T47D (cell line): ENCODE measurements at regions not wholly inside any gene's neighbourhood (a gene's known extent, or its start where the extent isn't known, plus 50 kb on each side); places are given as distances from the start of the nearest gene placed in this dataset.
A peak's percentile ranks its signal among the peaks of the same experiment; 100 is the strongest.
"Not testable (repeated sequence)": the region's sequence is repeated elsewhere in the genome, so short reads cannot be mapped to it uniquely, and the experiment has no call there.

ENCODE experiments used
- DNase-seq, 2 experiments: peaks; one replicate each; pipeline versions ENCODE4 v3.0.0 to v3.0.0-alpha.2; 2011 to 2012; ENCODE audit warnings: low read depth in 1 of 2, low spot score in 1 of 2
- JUND ChIP-seq: IDR thresholded peaks from 2 replicates; pipeline ENCODE4 v1.6.1; 2012; ENCODE audit warnings: low read depth
- in situ Hi-C: cut with HindIII; loops from 2 replicates; pipeline ENCODE4 v1.10.0; 2016; ENCODE audit warnings: low sequenced_read_pairs, low pct_unique_long_range_greater_than_20kb

DNA sequence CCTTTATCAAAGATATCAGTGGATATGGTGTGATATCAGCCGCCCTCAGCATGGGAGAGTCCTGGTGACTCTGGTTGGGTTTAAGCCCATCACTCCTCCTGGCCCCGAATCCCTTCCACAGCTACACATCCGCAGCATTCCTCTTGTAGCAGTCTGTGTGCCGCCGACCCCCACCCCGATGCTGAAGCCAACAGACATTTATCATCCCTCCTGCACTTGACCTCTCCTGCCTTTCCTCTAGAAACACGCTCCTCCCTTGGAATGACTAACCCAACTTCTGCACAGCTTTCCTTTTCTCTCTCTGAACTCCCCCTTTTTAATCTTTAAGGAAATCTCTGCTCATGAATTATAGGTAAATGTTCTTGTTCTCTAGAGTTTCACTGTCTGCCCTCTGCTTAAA lies 250.9 kb upstream of the FOXN3 start:
- no peak for DNase-seq
- in situ Hi-C loops, result no loop called here
- TF ChIP-seq JUND, result no peak

- DNase-seq, result not testable (repeated sequence)
Measured at GRCh38 chr14:89665300-89666081, 248.5 kb upstream of the FOXN3 start.

GRCh38 chr14:89661392-89661791 lies 244.4 kb upstream of the FOXN3 start:
- no peak for DNase-seq
- in situ Hi-C loops, result no loop called here

More at GRCh38 chr14:89665300-89666081, 248.5 kb upstream of the FOXN3 start:
- in situ Hi-C loops, result not testable (repeated sequence)

GRCh38 chr14:89660625-89661233 lies 243.7 kb upstream of the FOXN3 start:
- in situ Hi-C loops, DNase-seq: not testable (repeated sequence)

More at GRCh38 chr14:89661392-89661791, 244.4 kb upstream of the FOXN3 start:
- TF ChIP-seq JUND, result no peak

GRCh38 chr14:89660166-89660565 lies 243.1 kb upstream of the FOXN3 start:
- no peak for TF ChIP-seq JUND

GRCh38 chr14:89658977-89659670 lies 242.1 kb upstream of the FOXN3 start:
- in situ Hi-C loops, result no loop called here
- DNase-seq, result no peak
- TF ChIP-seq JUND, result no peak

More at GRCh38 chr14:89660166-89660565, 243.1 kb upstream of the FOXN3 start:
- no peak for DNase-seq
- in situ Hi-C loops, result no loop called here

DNA sequence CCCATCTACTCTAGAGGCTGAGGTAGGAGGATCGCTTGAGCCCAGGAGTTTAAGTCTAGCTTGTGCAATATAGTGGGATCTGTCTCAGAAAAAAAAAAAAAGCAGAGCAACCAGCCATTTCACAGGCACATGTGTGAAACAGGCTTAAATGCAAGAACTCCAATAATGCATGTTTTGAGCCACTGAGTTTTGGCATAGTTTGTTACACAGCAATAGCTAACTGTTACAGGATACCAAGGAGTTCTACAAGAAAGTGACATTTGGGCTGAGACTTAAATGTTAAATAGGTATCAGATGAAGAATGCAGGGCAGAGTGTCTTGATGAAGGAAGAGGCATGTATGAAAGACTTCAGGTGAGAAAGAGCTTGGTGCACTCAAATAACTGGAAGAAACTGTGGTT lies 240.0 kb upstream of the FOXN3 start:
- in situ Hi-C loops, result no loop called here
- DNase-seq, result no peak
- no peak for TF ChIP-seq JUND

- peak in 1 of 2 experiments; percentile 58 for DNase-seq
- no peak for TF ChIP-seq JUND
Measured at GRCh38 chr14:89654998-89655397, 238.0 kb upstream of the FOXN3 start.

DNA sequence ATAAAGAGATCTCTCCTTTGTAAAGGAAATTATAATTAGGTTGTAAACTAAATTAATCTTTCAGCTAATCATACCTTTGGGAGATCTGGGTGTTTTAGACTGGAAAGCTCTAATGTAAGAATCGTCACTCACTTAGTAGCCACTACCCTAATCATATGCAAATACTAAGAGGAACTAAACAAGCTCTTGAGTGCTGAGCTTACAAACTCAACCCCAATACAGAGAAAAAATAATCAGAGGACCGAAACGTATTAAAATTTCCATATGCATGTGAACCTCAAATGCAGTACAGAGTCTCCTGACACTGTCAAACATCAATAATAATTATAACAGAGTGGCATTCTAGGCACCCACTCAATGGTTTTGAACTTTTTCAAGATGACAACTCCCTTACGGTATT lies 235.3 kb upstream of the FOXN3 start:
- no peak for DNase-seq
- in situ Hi-C loops, result no loop called here
- TF ChIP-seq JUND, result no peak

More at GRCh38 chr14:89654998-89655397, 238.0 kb upstream of the FOXN3 start:
- in situ Hi-C loops, result no loop called here

- in situ Hi-C loops, result no loop called here
- no peak for DNase-seq
Measured at GRCh38 chr14:89651805-89652204, 234.8 kb upstream of the FOXN3 start.

GRCh38 chr14:89650077-89650978 lies 233.3 kb upstream of the FOXN3 start:
- DNase-seq, result no peak

More at GRCh38 chr14:89651805-89652204, 234.8 kb upstream of the FOXN3 start:
- no peak for TF ChIP-seq JUND

GRCh38 chr14:89649451-89650075 lies 232.5 kb upstream of the FOXN3 start:
- TF ChIP-seq JUND, result no peak
- in situ Hi-C loops, result no loop called here
- DNase-seq, result no peak

More at GRCh38 chr14:89650077-89650978, 233.3 kb upstream of the FOXN3 start:
- in situ Hi-C loops, result no loop called here
- no peak for TF ChIP-seq JUND
